ENCODE measurements at regions not wholly inside any gene's neighbourhood (a gene's known extent, or its start where the extent isn't known, plus 50 kb on each side); places are given as distances from the start of the nearest gene placed in this dataset.
"Not testable (repeated sequence)": the region's sequence is repeated elsewhere in the genome, so short reads cannot be mapped to it uniquely, and the experiment has no call there.

DNA sequence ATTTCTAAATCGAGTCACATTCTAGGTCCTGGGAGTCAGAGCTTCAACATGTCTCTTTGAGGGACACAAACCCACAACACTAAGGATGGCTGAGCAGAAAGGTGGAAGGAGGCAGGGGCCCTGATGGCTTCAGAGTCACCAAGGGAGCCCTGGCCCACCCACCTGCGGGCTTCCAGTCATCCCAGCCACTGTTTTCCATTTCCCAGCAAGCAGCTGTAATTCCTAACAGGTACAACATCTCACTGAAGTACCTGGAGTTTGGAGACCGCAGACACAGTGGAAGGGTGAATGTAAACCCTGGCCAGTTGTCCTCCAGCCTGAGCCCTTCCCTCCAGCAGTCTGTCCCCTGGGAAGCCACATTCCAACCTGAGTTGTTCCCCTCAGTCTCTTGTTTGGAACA is 562.8 kb downstream of the TBC1D22A start:
- no peak for DNase-seq

GRCh38 chr22:47324435-47324990 is 562.1 kb downstream of the TBC1D22A start:
- no peak for DNase-seq

DNA sequence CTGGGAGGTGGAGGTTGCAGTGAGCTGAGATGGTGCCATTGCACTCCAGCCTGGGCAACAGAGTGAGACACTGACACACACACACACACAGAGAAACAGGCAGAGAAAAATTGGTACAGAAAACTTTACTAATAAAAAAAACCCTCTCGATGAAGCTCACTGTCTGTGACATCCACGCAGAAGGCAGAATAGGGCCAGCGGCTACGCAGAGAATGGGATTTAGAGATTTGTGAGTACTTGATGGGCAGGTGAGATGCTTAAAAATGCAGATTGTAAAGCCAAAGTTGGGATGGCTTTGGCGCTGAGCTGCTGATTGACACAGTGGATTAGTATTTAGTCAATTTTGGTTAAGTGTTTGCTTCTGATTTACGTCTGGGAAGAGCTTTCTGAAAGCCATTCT is 561.1 kb downstream of the TBC1D22A start:
- no peak for DNase-seq

- DNase-seq = no peak
Measured at GRCh38 chr22:47322854-47323253, 560.4 kb downstream of the TBC1D22A start.

- DNase-seq = no peak
Measured at GRCh38 chr22:47320560-47320959, 558.1 kb downstream of the TBC1D22A start.

DNA sequence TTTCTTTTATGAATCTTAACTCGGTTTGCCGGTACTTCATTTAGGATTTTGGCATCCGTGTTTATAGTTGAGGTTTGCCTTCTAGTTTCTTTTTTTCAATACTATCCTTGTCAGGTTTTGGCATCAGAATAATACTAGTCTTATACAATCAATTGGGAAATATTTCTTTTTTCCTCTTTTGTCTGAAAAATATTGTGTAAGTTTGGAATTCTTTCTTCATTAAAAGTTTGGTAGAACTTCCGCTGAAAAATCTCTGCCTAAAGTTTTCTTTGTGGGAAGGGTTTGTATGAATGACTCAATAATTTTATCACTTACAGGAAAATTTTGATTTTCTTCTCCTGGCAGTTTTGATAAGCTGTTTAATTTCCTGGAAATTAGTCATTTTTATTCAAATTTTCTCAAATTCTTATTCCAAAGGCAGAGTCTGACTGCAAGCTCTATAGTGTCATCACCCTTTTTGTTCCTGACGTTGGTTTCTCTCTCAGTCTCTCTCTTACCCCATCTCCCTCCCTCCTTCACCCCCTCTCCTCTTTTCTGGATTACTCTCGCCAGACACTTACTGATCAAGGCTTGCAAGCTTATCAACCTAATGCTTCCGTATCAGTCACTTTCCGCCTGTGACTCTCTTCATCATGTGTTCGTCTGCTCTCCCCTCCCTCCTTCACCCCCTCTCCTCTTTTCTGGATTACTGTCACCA is 555.7 kb downstream of the TBC1D22A start:
- no peak for DNase-seq

- DNase-seq = no peak
Measured at GRCh38 chr22:47315862-47316419, 553.5 kb downstream of the TBC1D22A start.

DNA sequence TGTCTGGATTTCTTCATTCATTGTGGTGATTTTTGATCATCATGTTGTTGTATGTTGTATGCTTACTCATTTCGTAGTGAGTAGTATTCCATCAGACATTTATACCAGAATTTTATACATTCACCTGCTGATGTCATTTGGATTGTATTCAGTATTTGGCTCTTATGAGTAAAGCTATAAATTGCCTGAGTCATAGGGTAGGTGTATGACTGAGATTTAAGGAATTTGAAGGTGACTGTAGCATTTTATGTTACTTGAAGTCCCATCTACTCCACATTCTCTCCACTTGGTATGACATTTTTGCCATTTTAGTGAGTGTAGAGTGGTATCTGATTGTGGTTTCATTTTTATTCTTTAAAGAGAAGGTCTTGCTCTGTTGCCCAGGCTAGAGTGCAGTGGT is 548.2 kb downstream of the TBC1D22A start:
- DNase-seq = no peak

- DNase-seq = no peak
Measured at GRCh38 chr22:47309946-47310345, 547.5 kb downstream of the TBC1D22A start.

DNA sequence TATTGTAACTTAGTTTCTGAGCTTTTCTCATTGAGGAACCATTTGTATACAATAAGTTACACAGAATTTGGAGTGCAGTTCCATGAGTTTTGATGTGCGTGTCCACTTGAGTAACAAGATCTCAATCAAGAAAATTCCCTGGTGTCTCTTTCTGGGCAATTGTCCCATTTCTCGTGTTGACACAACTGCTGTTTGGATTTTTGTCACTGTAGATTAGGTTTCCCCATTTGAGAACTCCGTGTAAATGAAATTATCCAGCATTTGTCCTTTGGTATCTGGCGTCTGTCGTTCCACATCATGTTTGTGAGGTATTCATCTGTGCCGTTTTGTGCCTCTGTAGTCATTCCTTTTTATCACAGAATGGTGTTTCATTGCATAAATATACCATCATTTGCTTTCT is 547.0 kb downstream of the TBC1D22A start:
- DNase-seq = no peak

GRCh38 chr22:47308886-47309285 is 546.4 kb downstream of the TBC1D22A start:
- no peak for DNase-seq

GRCh38 chr22:47307822-47308221 is 545.4 kb downstream of the TBC1D22A start:
- no peak for DNase-seq

DNA sequence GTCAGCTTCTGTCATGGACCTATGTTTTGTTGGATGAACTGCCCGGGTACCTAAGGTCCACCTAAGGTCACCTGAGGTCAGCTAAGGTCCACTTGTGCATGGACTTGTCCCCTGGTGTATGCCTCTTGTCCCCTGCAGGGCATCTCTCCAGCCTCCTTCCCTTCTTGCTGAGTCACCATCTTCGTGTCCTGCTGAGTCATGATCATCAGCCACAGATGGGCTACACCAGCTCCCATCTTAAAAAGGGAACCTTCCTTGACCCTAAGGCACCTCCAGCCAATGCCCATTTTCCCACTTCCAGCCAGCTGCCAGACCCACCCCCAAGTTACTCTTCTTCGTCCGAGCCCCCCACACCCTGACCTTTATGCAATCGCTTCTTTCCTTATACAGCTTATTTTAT is 544.9 kb downstream of the TBC1D22A start:
- no peak for DNase-seq

DNA sequence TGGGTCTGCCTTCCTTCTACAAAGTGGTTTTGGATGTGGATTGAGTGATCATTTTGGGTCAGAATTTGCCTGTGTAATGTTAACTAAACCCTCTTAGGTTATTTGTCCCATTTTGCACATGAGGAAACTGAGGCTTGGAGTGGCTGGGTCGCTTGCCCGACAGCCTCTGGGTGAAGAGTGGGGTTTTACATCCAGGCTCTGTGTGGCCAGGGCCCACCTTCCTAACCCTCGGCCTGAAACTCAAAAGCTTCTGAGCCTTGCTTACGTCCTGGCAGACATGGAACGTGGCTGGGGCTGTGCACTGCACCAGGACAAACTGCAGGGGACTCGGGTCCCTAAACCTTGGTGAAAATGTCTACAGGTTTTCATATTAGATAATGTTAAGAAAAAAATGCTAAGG is 542.4 kb downstream of the TBC1D22A start:
- DNase-seq = no peak

GRCh38 chr22:47304191-47304831 is 541.9 kb downstream of the TBC1D22A start:
- no peak for DNase-seq

GRCh38 chr22:47303161-47303890 is 540.9 kb downstream of the TBC1D22A start:
- DNase-seq = no peak

- DNase-seq = not testable (repeated sequence)
Measured at GRCh38 chr22:47302587-47302986, 540.1 kb downstream of the TBC1D22A start.

- DNase-seq = no peak
Measured at GRCh38 chr22:47301820-47302475, 539.5 kb downstream of the TBC1D22A start.

- no peak for DNase-seq
Measured at GRCh38 chr22:47300698-47301405, 538.4 kb downstream of the TBC1D22A start.

GRCh38 chr22:47299863-47300697 is 537.6 kb downstream of the TBC1D22A start:
- DNase-seq = no peak

- DNase-seq = no peak
Measured at GRCh38 chr22:47299211-47299862, 536.9 kb downstream of the TBC1D22A start.
